ENCODE measurements at regions not wholly inside any gene's neighbourhood (a gene's known extent, or its start where the extent isn't known, plus 50 kb on each side); places are given as distances from the start of the nearest gene placed in this dataset.

DNA sequence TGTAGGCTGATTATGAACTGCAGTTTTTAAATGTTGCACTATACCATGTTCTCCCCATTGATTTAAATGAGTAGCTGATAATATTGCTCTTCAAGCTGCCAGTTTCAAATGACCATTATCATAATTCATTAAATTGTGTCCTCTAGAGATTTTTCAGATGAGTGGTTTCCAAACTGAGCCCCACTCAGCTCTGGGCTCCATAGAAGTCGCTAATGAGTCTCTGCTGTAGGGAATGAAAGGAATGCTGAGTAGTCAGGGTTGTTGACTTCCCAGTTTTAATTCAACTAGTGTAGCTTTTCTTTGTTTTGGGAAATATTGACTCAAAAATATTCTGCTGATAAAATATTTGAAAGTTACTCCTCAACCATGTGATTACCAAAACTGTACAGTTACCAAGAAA, 1081.1 kb downstream of the ARAP2 start:
- DNase-seq (ENCODE audit: low read depth): peak; percentile 72
- no peak overlapping the region for H3K4me3 ChIP-seq (ENCODE audit: low read length)
- TF ChIP-seq, protein P1, sequence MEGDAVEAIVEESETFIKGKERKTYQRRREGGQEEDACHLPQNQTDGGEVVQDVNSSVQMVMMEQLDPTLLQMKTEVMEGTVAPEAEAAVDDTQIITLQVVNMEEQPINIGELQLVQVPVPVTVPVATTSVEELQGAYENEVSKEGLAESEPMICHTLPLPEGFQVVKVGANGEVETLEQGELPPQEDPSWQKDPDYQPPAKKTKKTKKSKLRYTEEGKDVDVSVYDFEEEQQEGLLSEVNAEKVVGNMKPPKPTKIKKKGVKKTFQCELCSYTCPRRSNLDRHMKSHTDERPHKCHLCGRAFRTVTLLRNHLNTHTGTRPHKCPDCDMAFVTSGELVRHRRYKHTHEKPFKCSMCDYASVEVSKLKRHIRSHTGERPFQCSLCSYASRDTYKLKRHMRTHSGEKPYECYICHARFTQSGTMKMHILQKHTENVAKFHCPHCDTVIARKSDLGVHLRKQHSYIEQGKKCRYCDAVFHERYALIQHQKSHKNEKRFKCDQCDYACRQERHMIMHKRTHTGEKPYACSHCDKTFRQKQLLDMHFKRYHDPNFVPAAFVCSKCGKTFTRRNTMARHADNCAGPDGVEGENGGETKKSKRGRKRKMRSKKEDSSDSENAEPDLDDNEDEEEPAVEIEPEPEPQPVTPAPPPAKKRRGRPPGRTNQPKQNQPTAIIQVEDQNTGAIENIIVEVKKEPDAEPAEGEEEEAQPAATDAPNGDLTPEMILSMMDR (conservative IDR thresholded peaks at IDR 0.05; ENCODE audit: low read depth, low read length): no peak

DNA sequence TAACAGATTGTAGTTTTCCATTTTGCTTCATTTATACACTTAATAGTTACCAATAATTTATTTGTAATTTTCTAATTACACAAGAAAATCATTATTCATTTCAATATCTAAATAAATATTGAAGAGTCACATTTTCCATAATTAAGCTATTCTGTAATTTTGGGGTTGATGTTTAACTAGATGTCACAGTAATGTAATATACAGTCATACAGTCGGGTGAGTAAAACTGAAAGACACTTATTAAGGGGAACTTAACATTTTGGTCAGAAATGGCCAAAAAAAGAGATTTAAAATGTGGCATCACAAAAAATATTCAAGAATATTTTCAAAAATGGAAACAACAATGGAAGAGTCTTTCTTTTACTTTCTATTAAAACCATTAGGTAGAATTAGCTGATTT, 1080.3 kb downstream of the ARAP2 start:
- no peak overlapping the region for H3K4me3 ChIP-seq (ENCODE audit: low read length)
- TF ChIP-seq, protein P1 (conservative IDR thresholded peaks at IDR 0.05; ENCODE audit: low read depth, low read length): no peak
- DNase-seq (ENCODE audit: low read depth): no peak

DNA sequence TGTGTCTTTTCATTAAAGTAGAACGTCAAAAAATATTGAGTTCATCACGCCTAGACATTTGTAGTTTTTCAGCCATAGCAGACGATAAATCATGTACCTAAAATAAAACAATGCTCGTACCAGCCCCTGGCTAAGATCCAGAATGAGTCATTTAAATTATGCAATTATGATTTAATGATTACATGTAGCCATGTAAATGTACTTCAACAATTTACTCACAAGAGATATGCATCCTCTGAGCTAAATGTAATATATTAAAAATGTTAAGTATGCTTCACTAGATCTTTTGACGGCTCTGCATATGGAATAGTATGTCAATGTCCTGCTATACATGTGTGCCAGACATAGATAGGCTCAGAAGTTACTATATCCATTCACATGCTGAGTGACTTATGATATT, 1077.8 kb downstream of the ARAP2 start:
- no peak for DNase-seq (ENCODE audit: low read depth)
- TF ChIP-seq, protein P1 (conservative IDR thresholded peaks at IDR 0.05; ENCODE audit: low read depth, low read length): no peak
- no peak overlapping the region for H3K4me3 ChIP-seq (ENCODE audit: low read length)

GRCh38 chr4:35167385-35167784, 1076.9 kb downstream of the ARAP2 start:
- no peak overlapping the region for H3K4me3 ChIP-seq (ENCODE audit: low read length)
- no peak for DNase-seq (ENCODE audit: low read depth)
- TF ChIP-seq, protein P1 (conservative IDR thresholded peaks at IDR 0.05; ENCODE audit: low read depth, low read length): no peak

DNA sequence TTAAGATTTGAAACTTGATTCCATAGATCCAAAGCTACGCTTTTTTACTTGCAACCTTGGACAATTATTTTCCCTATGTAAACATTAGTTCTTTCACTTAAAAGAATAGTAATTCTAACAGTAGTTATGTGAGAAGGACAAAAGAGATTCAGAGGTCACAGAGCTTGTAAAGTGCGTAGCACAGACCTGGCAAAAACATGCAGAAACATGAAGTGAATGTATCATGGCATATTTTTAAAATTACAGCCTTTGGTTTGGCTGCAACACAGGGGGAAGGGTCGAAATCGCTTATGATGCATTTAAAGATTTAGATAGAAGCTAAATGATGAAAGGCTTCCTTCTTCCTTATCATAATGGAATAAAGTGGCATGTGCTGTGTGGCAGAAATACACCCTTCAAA, 1068.8 kb downstream of the ARAP2 start:
- TF ChIP-seq, protein P1 (conservative IDR thresholded peaks at IDR 0.05; ENCODE audit: low read depth, low read length): no peak
- no peak for DNase-seq (ENCODE audit: low read depth)
- no peak overlapping the region for H3K4me3 ChIP-seq (ENCODE audit: low read length)

DNA sequence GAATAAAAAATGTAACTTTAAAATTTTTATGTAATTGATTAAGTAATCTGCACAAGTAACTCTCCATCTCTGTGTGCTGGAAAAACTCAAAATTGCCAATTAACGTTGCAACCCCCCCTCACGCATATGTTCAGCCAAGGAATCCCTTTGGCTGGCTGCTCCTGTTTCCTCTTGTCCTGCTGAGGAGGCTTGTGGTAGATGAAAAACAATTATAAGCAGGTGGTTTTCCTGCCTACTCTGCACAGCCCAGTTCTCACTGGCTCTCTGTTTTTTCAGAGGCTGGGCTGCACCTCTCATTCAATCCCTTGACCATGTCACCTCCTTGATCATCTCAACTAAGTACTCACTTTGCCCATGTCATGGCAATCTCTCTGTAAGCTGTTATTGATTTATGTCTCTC, 1068.4 kb downstream of the ARAP2 start:
- TF ChIP-seq, protein P1 (conservative IDR thresholded peaks at IDR 0.05; ENCODE audit: low read depth, low read length): no peak
- H3K4me3 ChIP-seq (ENCODE audit: low read length): no peak overlapping the region
- DNase-seq (ENCODE audit: low read depth): no peak

GRCh38 chr4:35182451-35182850, 1061.9 kb downstream of the ARAP2 start:
- no peak overlapping the region for H3K4me3 ChIP-seq (ENCODE audit: low read length)
- TF ChIP-seq, protein P1 (conservative IDR thresholded peaks at IDR 0.05; ENCODE audit: low read depth, low read length): no peak
- no peak for DNase-seq (ENCODE audit: low read depth)

Measured in retinal pigment epithelial cell (primary cell).